Testis (tissue), 2 donors: ENCODE measurements at regions not wholly inside any gene's neighbourhood (a gene's known extent, or its start where the extent isn't known, plus 50 kb on each side); places are given as distances from the start of the nearest gene placed in this dataset.
"Not testable (repeated sequence)": the region's sequence is repeated elsewhere in the genome, so short reads cannot be mapped to it uniquely, and the experiment has no call there.

Experiments used
- POLR2A ChIP-seq: fragments of 450-650 bp; IDR thresholded peaks from one replicate; pipeline ENCODE4 v1.6.1; 2017; ENCODE audit warnings: antibody characterized with exemption, mild to moderate bottlenecking, moderate library complexity
- TF ChIP-seq, protein P1 (sequence below), 3 experiments: fragments of 450-650 bp in 2 of 3; fragments of 200-600 bp in 1 of 3; sonication (generic) in 1 of 3; IDR thresholded peaks; one replicate each; pipeline ENCODE4 v1.5.1; 2016 to 2019; ENCODE audit warnings: antibody characterized with exemption in 3 of 3, mild to moderate bottlenecking in 2 of 3, moderate library complexity in 1 of 3

DNA sequence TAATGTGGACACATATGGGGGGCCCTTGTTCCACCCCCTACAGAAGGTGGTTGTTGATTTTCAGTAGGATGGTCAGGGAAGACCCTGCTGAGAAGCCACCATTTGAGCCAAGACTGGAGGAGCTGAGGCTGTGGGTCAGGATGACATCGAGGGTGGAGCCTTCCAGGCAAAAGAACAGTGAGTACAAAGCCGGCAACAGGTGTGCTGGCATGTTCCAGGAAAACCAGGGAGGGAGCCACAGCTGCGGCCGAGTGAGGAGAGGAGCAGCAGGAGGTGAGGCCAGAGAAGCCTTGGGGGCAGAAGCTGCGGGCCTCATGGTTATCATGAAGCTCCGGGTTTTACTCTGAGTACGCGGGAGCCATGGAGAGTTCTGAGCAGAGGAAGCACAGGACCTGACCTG, 126.9 kb upstream of the SULF2 start:
- not testable (repeated sequence) for TF ChIP-seq POLR2A
- TF ChIP-seq, protein P1, sequence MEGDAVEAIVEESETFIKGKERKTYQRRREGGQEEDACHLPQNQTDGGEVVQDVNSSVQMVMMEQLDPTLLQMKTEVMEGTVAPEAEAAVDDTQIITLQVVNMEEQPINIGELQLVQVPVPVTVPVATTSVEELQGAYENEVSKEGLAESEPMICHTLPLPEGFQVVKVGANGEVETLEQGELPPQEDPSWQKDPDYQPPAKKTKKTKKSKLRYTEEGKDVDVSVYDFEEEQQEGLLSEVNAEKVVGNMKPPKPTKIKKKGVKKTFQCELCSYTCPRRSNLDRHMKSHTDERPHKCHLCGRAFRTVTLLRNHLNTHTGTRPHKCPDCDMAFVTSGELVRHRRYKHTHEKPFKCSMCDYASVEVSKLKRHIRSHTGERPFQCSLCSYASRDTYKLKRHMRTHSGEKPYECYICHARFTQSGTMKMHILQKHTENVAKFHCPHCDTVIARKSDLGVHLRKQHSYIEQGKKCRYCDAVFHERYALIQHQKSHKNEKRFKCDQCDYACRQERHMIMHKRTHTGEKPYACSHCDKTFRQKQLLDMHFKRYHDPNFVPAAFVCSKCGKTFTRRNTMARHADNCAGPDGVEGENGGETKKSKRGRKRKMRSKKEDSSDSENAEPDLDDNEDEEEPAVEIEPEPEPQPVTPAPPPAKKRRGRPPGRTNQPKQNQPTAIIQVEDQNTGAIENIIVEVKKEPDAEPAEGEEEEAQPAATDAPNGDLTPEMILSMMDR (IDR thresholded peaks at IDR 0.05): not testable (repeated sequence)
